SH-SY5Y (cell line): ENCODE measurements at regions not wholly inside any gene's neighbourhood (a gene's known extent, or its start where the extent isn't known, plus 50 kb on each side); places are given as distances from the start of the nearest gene placed in this dataset.

Experiments
- GATA2 ChIP-seq: IDR thresholded peaks from 2 replicates; pipeline ENCODE4 v1.6.1; 2011; ENCODE audit warnings: mild to moderate bottlenecking, low read depth, low read length
- GATA3 ChIP-seq: IDR thresholded peaks from 2 replicates; pipeline ENCODE4 v1.6.1; 2011; ENCODE audit warnings: low read depth, mild to moderate bottlenecking, low read length, moderate library complexity

- TF ChIP-seq GATA2: no peak
- no peak for TF ChIP-seq GATA3
These were observed 248.6 kb upstream of the GSE1 start for GRCh38 chr16:85364323-85365040.
